Mesodermal cell (in vitro differentiated cells): ENCODE measurements at regions not wholly inside any gene's neighbourhood (a gene's known extent, or its start where the extent isn't known, plus 50 kb on each side); places are given as distances from the start of the nearest gene placed in this dataset.

Experiments
- H3K27ac ChIP-seq: 2 replicates; pipeline ENCODE4 v1.7.0; 2013; ENCODE audit warnings: mild to moderate bottlenecking, low read depth, low read length, moderate library complexity; ENCODE audit not compliant: severe bottlenecking
- H3K36me3 ChIP-seq: 2 replicates; pipeline ENCODE4 v1.7.1; 2013; ENCODE audit warnings: mild to moderate bottlenecking, low read length, moderate library complexity; ENCODE audit not compliant: control insufficient read depth, insufficient read depth
- H3K4me1 ChIP-seq: one replicate; pipeline ENCODE4 v1.7.1; 2013; ENCODE audit warnings: mild to moderate bottlenecking, low read length; ENCODE audit not compliant: insufficient read depth, control insufficient read depth, poor library complexity, severe bottlenecking
- H3K4me3 ChIP-seq: 2 replicates; pipeline ENCODE4 v1.7.0; 2013; ENCODE audit warnings: low read length, control low read depth, mild to moderate bottlenecking; ENCODE audit not compliant: insufficient read depth, poor library complexity, severe bottlenecking; ENCODE audit errors: extremely low read depth
- H3K9me3 ChIP-seq: 2 replicates; pipeline ENCODE4 v1.7.1; 2013; ENCODE audit warnings: mild to moderate bottlenecking, low read length, moderate library complexity; ENCODE audit not compliant: control insufficient read depth
- WGBS, 2 experiments: methylation state at CpG; one replicate each; pipeline ENCODE4 v1.1.5; 2013; ENCODE audit warnings: missing lambda C conversion rate in 2 of 2; ENCODE audit not compliant: insufficient coverage in 2 of 2; 5-methylcytosine and 5-hydroxymethylcytosine counted together

- 84 to 92% methylated on average over 7 of the region's 8 CpGs for WGBS, 2 experiments
- H3K9me3 ChIP-seq = no peaks in the 10 kb centered on the region
- no peaks in the 10 kb centered on the region for H3K4me1 ChIP-seq
- H3K4me3 ChIP-seq = no peak overlapping the region
- no peak overlapping the region for H3K27ac ChIP-seq
- H3K36me3 ChIP-seq = no peaks in the 10 kb centered on the region
Measured at GRCh38 chr13:23947893-23948292, 50.6 kb upstream of the C1QTNF9B start.

- Histone ChIP-seq H3K4me1 (no peaks in the 10 kb centered on the region), H3K9me3 (no peaks in the 10 kb centered on the region), H3K4me3 (no peak overlapping the region), H3K36me3 (no peaks in the 10 kb centered on the region), H3K27ac (no peak overlapping the region)
- 83 to 90% methylated on average over 5 of the region's 7 CpGs for WGBS, 2 experiments
Measured at GRCh38 chr13:23949200-23949599, 51.9 kb upstream of the C1QTNF9B start.

- no peaks in the 10 kb centered on the region for H3K9me3 ChIP-seq
- no peak overlapping the region for H3K27ac ChIP-seq
- WGBS, 2 experiments = 91 to 100% methylated on average over 4 of the region's 4 CpGs
- no peak overlapping the region for H3K4me3 ChIP-seq
- H3K4me1 ChIP-seq = no peaks in the 10 kb centered on the region
- H3K36me3 ChIP-seq = no peaks in the 10 kb centered on the region
Measured at GRCh38 chr13:23949736-23950135, 52.4 kb upstream of the C1QTNF9B start.

GRCh38 chr13:23950736-23951510 is 53.6 kb upstream of the C1QTNF9B start:
- 84 to 92% methylated on average over 8 to 10 of the region's 10 CpGs for WGBS, 2 experiments
- H3K9me3 ChIP-seq = no peaks in the 10 kb centered on the region
- no peaks in the 10 kb centered on the region for H3K4me1 ChIP-seq
- H3K36me3 ChIP-seq = no peaks in the 10 kb centered on the region
- no peak overlapping the region for H3K4me3 ChIP-seq
- H3K27ac ChIP-seq = no peak overlapping the region

- WGBS, 2 experiments = 93 to 94% methylated on average over 9 to 13 of the region's 13 CpGs
- Histone ChIP-seq H3K9me3 (no peaks in the 10 kb centered on the region), H3K36me3 (no peaks in the 10 kb centered on the region), H3K4me1 (no peaks in the 10 kb centered on the region), H3K27ac (no peak overlapping the region), H3K4me3 (no peak overlapping the region)
Measured at GRCh38 chr13:23952796-23953195, 55.5 kb upstream of the C1QTNF9B start.

- WGBS, 2 experiments = 89 to 92% methylated on average over 15 to 17 of the region's 20 CpGs
- H3K9me3 ChIP-seq = no peaks in the 10 kb centered on the region
- H3K4me1 ChIP-seq = peaks cover 8% of the 10 kb centered on the region
- H3K27ac ChIP-seq = no peak overlapping the region
- no peak overlapping the region for H3K4me3 ChIP-seq
- no peaks in the 10 kb centered on the region for H3K36me3 ChIP-seq
Measured at GRCh38 chr13:23953860-23954512, 56.7 kb upstream of the C1QTNF9B start.

- WGBS, 2 experiments = 70 to 79% methylated on average over 4 of the region's 4 CpGs
- Histone ChIP-seq H3K4me3 (no peak overlapping the region), H3K36me3 (no peaks in the 10 kb centered on the region)
Measured at GRCh38 chr13:23955064-23955463, 57.8 kb upstream of the C1QTNF9B start.

GRCh38 chr13:23956106-23956505 is 58.8 kb upstream of the C1QTNF9B start:
- WGBS, 2 experiments = 100% methylated on average over 3 of the region's 4 CpGs; no CpG with 5 or more reads in 1 of the 2 experiments

More at GRCh38 chr13:23955064-23955463, 57.8 kb upstream of the C1QTNF9B start:
- no peaks in the 10 kb centered on the region for H3K9me3 ChIP-seq
- H3K4me1 ChIP-seq = peaks cover 11% of the 10 kb centered on the region
- no peak overlapping the region for H3K27ac ChIP-seq

GRCh38 chr13:23957981-23958380 is 60.7 kb upstream of the C1QTNF9B start:
- H3K9me3 ChIP-seq = no peaks in the 10 kb centered on the region
- no peaks in the 10 kb centered on the region for H3K36me3 ChIP-seq
- no peak overlapping the region for H3K27ac ChIP-seq
- H3K4me3 ChIP-seq = no peak overlapping the region
- 89 to 100% methylated on average over 1 of the region's 4 CpGs for WGBS, 2 experiments
- peaks cover 11% of the 10 kb centered on the region for H3K4me1 ChIP-seq

More at GRCh38 chr13:23956106-23956505, 58.8 kb upstream of the C1QTNF9B start:
- no peaks in the 10 kb centered on the region for H3K36me3 ChIP-seq
- H3K4me1 ChIP-seq = peaks cover 11% of the 10 kb centered on the region
- no peaks in the 10 kb centered on the region for H3K9me3 ChIP-seq
- no peak overlapping the region for H3K27ac ChIP-seq
- H3K4me3 ChIP-seq = no peak overlapping the region

- Histone ChIP-seq H3K9me3 (no peaks in the 10 kb centered on the region), H3K27ac (no peak overlapping the region), H3K4me1 (peaks cover 11% of the 10 kb centered on the region), H3K4me3 (no peak overlapping the region), H3K36me3 (no peaks in the 10 kb centered on the region)
- WGBS, 2 experiments = 60% methylated on average over 1 of the region's 2 CpGs; no CpG with 5 or more reads in 1 of the 2 experiments
Measured at GRCh38 chr13:23959231-23959862, 62.0 kb upstream of the C1QTNF9B start.
